ENCODE measurements at regions not wholly inside any gene's neighbourhood (a gene's known extent, or its start where the extent isn't known, plus 50 kb on each side); places are given as distances from the start of the nearest gene placed in this dataset.

GRCh38 chr21:31405604-31406003, 61.5 kb upstream of the TIAM1 start:
- H3K4me1 Mint-ChIP-seq (ENCODE audit: low read depth, unreplicated experiment) = no peaks in the 10 kb centered on the region
- no peaks in the 10 kb centered on the region for H3K36me3 Mint-ChIP-seq (ENCODE audit: insufficient read depth, unreplicated experiment)

GRCh38 chr21:31403596-31404333, 59.7 kb upstream of the TIAM1 start:
- no TSS peak for BruUV-seq (replicated peaks)
- DNase-seq = no peak
- H3K4me3 Mint-ChIP-seq (ENCODE audit: unreplicated experiment) = no peak overlapping the region
- intact Hi-C loops (cut with micrococcal nuclease; ENCODE audit: unreplicated experiment) = no loop called here
- H3K9me3 Mint-ChIP-seq (ENCODE audit: unreplicated experiment) = no peaks in the 10 kb centered on the region
- Histone ChIP-seq H3K27me3 (replicated peaks; ENCODE audit: control insufficient read depth, insufficient read depth, low read length) (no peaks in the 10 kb centered on the region), H3K36me3 (ENCODE audit: control insufficient read depth, insufficient read depth, low read length) (no peaks in the 10 kb centered on the region), H3K9me3 (no peaks in the 10 kb centered on the region), H3K4me1 (no peaks in the 10 kb centered on the region), H3K4me3 (ENCODE audit: low read depth, low read length) (no peak overlapping the region)
- CTCF ChIA-PET = interaction anchor here (0.6 kb wide), 1 partner anchor 9 kb away, joined by 9 read pairs; no protein-coding TSS in a partner anchor
- no peaks in the 10 kb centered on the region for H3K36me3 Mint-ChIP-seq (ENCODE audit: insufficient read depth, unreplicated experiment)
- no peak overlapping the region for H3K27ac Mint-ChIP-seq (ENCODE audit: unreplicated experiment)
- no peaks in the 10 kb centered on the region for H3K27me3 Mint-ChIP-seq (ENCODE audit: insufficient read depth, unreplicated experiment)
- POLR2A ChIA-PET = no interaction called here
- H3K4me1 Mint-ChIP-seq (ENCODE audit: low read depth, unreplicated experiment) = no peaks in the 10 kb centered on the region
- TF ChIP-seq CTCF (IDR thresholded peaks at IDR 0.05; ENCODE audit: insufficient read depth in 1 of 2, low read depth in 1 of 2, low read length in 1 of 2, severe bottlenecking in 1 of 2, unreplicated experiment in 1 of 2) = no peak

More at GRCh38 chr21:31405604-31406003, 61.5 kb upstream of the TIAM1 start:
- no peak for TF ChIP-seq CTCF (IDR thresholded peaks at IDR 0.05; ENCODE audit: insufficient read depth in 1 of 2, low read depth in 1 of 2, low read length in 1 of 2, severe bottlenecking in 1 of 2, unreplicated experiment in 1 of 2)
- no peaks in the 10 kb centered on the region for H3K9me3 ChIP-seq
- POLR2A ChIA-PET = no interaction called here
- H3K27me3 Mint-ChIP-seq (ENCODE audit: insufficient read depth, unreplicated experiment) = no peaks in the 10 kb centered on the region
- no peak overlapping the region for H3K27ac Mint-ChIP-seq (ENCODE audit: unreplicated experiment)
- H3K36me3 ChIP-seq (ENCODE audit: control insufficient read depth, insufficient read depth, low read length) = no peaks in the 10 kb centered on the region
- BruUV-seq (replicated peaks) = no TSS peak
- no peak for DNase-seq
- intact Hi-C loops (cut with micrococcal nuclease; ENCODE audit: unreplicated experiment) = no loop called here
- no peak overlapping the region for H3K4me3 Mint-ChIP-seq (ENCODE audit: unreplicated experiment)
- no peaks in the 10 kb centered on the region for H3K4me1 ChIP-seq
- H3K9me3 Mint-ChIP-seq (ENCODE audit: unreplicated experiment) = no peaks in the 10 kb centered on the region
- H3K27me3 ChIP-seq (replicated peaks; ENCODE audit: control insufficient read depth, insufficient read depth, low read length) = no peaks in the 10 kb centered on the region
- CTCF ChIA-PET = no interaction called here
- H3K4me3 ChIP-seq (ENCODE audit: low read depth, low read length) = no peak overlapping the region

GRCh38 chr21:31399591-31399990, 55.5 kb upstream of the TIAM1 start:
- DNase-seq = no peak
- no peak overlapping the region for H3K27ac Mint-ChIP-seq (ENCODE audit: unreplicated experiment)
- CTCF ChIA-PET = interaction anchor here (0.7 kb wide), 1 partner anchor 60 kb away, joined by 3 read pairs; no protein-coding TSS in a partner anchor
- peaks cover 3% of the 10 kb centered on the region for H3K36me3 Mint-ChIP-seq (ENCODE audit: insufficient read depth, unreplicated experiment)
- Histone ChIP-seq H3K9me3 (no peaks in the 10 kb centered on the region), H3K4me1 (no peaks in the 10 kb centered on the region), H3K4me3 (ENCODE audit: low read depth, low read length) (no peak overlapping the region), H3K36me3 (ENCODE audit: control insufficient read depth, insufficient read depth, low read length) (no peaks in the 10 kb centered on the region), H3K27me3 (replicated peaks; ENCODE audit: control insufficient read depth, insufficient read depth, low read length) (no peaks in the 10 kb centered on the region)
- intact Hi-C loops (cut with micrococcal nuclease; ENCODE audit: unreplicated experiment) = no loop called here
- no peak for TF ChIP-seq CTCF (IDR thresholded peaks at IDR 0.05; ENCODE audit: insufficient read depth in 1 of 2, low read depth in 1 of 2, low read length in 1 of 2, severe bottlenecking in 1 of 2, unreplicated experiment in 1 of 2)
- H3K9me3 Mint-ChIP-seq (ENCODE audit: unreplicated experiment) = no peaks in the 10 kb centered on the region
- no peaks in the 10 kb centered on the region for H3K27me3 Mint-ChIP-seq (ENCODE audit: insufficient read depth, unreplicated experiment)
- H3K4me1 Mint-ChIP-seq (ENCODE audit: low read depth, unreplicated experiment) = no peaks in the 10 kb centered on the region
- no peak overlapping the region for H3K4me3 Mint-ChIP-seq (ENCODE audit: unreplicated experiment)
- BruUV-seq (replicated peaks) = no TSS peak
- POLR2A ChIA-PET = no interaction called here

Measured in Caco-2 (cell line).